GM21423 (cell line): ENCODE measurements at regions not wholly inside any gene's neighbourhood (a gene's known extent, or its start where the extent isn't known, plus 50 kb on each side); places are given as distances from the start of the nearest gene placed in this dataset.

ENCODE experiments used
- ATAC-seq: cut with Tn5 transposase; IDR thresholded peaks from one replicate; pipeline ENCODE4 v1.9.1; 2021; ENCODE audit warnings: mild to moderate bottlenecking, moderate library complexity; ENCODE audit not compliant: unreplicated experiment

DNA sequence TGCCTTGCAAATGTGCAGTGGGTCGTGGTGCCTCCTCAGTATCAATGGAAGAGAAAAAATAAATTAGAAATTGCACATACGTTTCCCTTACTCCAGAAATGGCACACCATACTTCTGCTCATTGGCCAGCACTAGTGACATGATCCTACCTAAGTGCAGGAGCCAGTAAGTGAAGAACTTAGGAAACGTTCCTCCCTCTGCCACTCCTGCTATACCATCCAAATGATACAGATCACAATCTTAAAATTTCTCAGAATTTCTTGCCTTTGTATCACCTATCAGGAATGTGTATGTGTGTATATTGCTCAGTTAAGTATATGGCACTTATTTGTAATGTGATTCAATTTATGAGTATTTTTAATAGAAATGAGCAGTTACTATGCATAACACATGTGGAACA, 237.0 kb upstream of the UBE2E3 start:
- no peak for ATAC-seq

DNA sequence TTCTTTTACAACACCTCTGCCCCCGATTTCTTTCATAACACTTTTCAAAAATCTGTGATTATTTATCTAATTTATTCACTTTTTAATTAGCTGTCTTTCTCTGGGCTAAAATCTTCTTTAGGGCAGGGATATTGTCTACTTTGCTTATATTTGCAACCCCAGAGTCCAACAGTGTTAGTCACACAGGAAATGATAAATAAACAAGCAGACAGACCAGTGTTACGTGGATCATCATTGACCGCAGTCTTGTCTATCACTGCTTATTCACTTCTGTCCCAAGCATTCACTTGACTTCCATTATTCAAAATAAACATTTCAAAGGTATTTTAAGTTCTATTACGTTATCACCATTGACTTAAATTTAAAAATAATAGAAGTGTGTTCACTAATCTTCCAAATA, 237.6 kb upstream of the UBE2E3 start:
- ATAC-seq, result no peak

DNA sequence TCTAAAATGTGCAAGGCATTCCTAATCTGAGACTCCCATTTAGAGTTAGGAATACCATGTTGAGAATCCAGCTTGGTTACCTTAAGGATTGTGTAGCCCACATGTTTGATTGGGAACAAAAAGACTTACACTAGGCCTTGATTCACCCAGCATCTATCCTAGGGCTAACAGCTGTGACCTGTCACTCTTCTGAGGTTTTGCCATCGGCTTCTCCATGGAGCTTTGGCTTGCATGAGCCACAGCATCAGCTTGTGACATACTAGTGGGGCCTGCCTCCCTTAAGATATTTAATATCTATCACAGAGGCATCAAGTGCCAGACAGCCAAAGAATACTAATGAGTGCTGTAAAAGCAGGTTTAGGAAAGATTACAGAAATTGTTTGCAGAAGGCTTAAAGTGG, 241.3 kb upstream of the UBE2E3 start:
- ATAC-seq, result no peak

GRCh38 chr2:180735799-180736198, 244.6 kb upstream of the UBE2E3 start:
- no peak for ATAC-seq

- no peak for ATAC-seq
Measured at GRCh38 chr2:180734382-180734781, 246.0 kb upstream of the UBE2E3 start.

GRCh38 chr2:180733330-180733729, 247.1 kb upstream of the UBE2E3 start:
- no peak for ATAC-seq

DNA sequence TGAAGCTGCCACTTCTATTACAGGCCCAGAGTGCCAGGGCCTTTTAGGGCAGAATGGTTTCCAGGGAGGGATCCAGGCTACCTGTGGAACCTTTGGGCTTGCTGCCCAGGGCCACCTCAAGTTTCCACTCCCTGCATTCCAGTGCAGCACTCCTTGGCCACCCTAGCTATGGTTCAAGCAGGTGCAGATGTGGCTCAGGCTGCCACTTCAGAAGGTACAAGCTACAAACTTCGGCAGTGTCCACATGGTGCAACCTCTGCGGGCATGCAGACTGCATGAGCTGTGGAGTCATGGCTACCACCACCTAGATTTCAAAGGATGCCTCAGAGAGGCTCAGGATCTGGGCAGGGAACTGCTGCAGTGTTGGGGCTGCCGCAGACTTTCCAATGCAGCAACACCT, 248.1 kb upstream of the UBE2E3 start:
- ATAC-seq, result no peak

- ATAC-seq, result no peak
Measured at GRCh38 chr2:180730976-180731375, 249.4 kb upstream of the UBE2E3 start.

DNA sequence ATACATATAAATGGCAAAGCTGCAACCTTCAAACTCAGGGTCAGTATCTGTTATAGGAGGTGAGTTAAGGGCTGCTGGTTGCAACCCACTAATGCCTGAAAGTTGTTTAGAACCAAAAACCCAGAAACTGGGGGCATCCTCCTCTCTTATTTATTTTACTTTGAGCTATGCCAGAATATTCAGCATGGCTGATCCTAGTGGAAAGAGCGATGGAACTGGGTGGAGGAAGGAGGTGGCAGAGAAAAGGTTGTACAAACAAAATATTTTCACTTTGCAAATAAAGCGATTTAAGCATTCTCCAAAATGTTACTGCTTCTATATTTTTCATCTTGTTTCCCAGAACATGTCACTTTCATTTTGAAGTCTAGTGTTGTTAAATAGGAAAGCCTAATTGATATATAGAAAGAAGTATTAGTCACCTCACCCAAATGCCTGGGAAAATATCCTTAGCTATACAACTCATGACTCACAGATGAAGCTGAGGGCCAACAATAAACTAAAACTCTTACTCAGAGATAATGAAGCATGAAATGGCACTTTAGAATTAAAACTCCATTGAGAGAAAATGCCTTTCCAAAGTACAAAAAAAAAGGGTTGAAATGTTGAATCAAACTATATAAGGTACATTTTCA, 251.4 kb upstream of the UBE2E3 start:
- no peak for ATAC-seq

- no peak for ATAC-seq
Measured at GRCh38 chr2:180723712-180724111, 256.7 kb upstream of the UBE2E3 start.

- no peak for ATAC-seq
Measured at GRCh38 chr2:180722551-180723239, 257.7 kb upstream of the UBE2E3 start.

GRCh38 chr2:180720829-180721228, 259.6 kb upstream of the UBE2E3 start:
- ATAC-seq, result no peak

- ATAC-seq, result no peak
Measured at GRCh38 chr2:180717588-180717987, 262.8 kb upstream of the UBE2E3 start.

DNA sequence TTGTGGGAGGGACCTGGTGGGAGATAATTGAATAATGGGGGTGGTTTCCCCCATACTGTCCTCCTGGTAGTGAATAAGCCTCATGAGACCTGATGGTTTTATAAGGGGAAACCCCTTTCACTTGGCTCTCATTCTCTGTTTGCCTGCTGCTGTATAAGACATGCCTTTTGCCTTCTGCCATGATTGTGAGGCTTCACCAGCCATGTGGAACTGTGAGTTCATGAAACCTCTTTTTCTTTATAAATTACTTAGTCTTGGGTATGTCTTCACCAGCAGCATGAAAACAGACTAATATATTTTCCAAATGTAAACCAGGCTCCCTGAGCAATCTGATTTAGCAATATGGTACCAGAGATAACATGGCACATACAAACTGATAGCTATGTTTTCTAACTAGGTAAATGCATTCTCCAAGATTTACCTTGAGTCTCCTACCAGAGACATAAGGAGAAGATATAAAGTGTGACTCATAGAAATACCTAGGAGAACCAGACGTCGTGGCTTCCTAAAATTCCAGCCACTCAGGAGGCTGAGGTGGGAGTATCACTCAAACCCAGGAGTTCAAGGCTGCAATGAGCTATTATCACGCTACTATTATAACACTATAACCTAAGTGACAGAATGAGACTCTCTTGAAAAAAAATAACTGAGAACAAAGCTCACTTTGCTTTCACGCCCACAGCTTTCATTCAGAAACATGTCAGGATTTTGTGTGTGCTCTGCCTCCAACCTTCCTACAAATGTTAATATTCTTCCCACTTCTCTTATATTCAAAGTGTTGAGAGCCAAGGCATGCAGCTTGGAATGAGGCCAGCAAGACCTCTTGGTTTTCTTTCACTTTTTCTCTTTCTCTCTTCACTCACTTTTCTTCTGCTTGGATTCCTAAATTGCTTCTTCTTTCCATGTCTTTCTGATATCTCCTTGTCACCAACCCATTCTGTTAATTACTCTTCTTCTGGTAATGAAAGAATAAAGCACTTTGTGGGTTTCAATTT, 263.9 kb upstream of the UBE2E3 start:
- no peak for ATAC-seq

DNA sequence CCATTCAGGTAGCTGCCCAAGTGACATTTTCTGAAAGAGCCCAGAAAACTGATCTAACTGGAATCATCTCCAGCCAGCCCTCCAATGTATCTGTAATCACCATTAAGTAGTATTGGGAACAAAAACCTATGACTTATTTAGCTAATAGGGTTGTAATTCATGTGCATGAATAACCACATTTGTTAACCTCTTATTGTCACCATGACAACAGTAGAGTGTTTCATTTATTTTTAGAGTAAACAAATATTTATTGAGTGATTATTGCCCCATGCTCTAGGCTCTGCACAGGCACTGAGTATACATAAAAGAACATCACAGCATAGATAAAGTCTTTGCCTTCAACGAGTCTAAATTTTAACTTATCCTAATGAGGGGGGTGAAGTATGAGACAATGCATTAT, 265.4 kb upstream of the UBE2E3 start:
- ATAC-seq, result no peak

GRCh38 chr2:180709392-180710145, 270.8 kb upstream of the UBE2E3 start:
- no peak for ATAC-seq

DNA sequence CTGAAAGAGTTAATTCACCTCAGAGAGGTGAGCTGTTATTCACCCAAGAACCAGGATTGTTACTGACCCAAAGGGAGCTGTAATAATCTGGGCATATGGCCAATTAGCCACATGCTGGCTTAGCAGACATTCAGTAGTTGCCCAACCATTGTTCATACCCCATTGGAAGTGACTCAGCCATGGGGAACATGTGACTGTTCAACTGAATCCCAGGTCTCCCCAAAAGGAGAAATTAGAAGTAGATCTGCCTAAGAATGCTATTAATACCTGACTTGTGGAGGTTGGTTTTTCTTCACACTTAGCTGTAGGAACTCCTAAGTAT, 272.6 kb upstream of the UBE2E3 start:
- ATAC-seq, result no peak

DNA sequence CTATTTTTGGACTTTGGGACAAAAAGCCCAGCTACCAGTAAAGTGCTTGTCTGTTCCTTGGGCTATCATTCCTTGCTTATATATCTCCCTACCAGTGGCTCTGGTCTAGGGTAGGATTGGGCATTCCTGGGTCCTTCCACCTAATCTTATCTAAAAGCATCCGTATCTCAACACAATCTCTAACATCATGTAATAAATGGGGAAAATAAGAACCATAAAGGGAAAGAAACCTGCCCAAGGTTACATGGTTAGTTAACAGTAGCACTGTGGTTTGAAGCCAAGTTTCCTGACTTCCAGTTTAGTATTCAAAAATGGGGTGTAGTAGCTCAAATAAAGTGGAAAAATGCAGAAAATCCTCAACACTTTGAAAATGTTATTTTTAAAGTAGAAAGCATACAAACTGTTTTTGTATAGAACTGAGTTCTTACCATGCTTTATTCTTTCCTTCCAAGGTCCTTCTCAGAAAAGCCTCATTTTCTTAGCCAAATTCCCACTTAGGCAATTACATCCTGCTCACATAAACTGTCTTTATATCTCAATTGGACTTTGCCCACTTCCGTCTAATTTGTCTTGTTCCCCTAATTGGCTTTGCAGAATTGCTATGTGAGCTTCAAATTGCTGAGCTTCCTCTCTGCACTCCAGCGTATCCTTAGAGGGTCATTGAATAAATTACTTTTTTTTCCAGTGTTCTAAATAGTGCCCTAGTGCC, 273.1 kb upstream of the UBE2E3 start:
- ATAC-seq, result no peak

DNA sequence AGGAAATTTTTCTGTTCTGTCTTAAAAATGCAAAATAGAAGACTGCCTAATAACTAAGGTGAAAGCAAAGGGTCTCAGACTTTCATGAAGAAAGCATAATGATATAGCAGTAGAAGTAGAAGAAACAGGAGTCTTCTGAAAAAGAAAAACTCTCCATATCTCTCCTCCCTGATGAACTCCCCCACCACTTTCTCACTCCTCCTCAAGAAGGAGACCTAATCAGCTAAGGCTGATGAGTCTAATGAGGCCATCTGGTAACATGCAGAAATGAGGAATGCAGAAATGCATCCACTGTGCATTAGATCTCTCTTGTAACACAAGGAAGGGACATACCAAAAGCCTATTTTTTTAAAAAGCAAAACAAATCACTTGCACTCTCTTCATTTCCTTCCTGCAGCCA, 273.7 kb upstream of the UBE2E3 start:
- no peak for ATAC-seq

DNA sequence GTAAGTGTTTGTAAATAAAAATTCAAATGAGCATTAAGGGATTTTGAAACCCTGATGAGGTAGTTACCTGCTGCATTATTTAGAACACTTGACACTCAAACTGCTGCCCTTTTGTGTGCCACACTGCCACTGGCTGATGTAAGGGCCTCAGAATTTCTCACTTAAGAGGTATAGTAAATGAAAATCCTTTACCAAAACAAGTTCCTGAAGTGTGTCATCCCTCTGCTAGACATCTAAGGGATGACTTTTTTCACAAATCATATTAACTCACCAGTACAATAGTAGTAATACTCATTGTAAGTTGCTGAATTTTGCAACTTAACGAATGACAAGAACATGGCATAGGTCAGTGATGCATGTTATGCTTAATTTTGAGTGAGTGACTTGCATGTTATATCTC, 274.9 kb upstream of the UBE2E3 start:
- no peak for ATAC-seq

DNA sequence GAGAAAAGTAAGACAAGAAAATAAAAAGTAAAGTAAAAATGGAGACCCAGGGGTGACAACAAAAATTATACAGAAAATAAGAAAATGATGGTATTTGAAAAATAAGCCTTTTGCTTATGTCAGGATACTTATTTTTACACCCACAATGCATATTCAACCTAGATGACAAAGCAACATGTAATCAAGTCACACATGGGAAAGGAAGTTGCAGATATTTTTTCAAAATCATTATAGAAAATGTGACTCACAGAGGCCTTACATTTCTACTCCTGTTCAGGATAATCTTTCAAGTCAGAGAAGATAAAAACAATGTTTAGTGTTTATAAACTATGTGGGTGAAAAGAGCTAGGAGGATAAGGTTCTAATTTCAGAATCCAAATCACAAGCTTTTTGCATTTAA, 275.3 kb upstream of the UBE2E3 start:
- no peak for ATAC-seq
